ENCODE measurements at regions not wholly inside any gene's neighbourhood (a gene's known extent, or its start where the extent isn't known, plus 50 kb on each side); places are given as distances from the start of the nearest gene placed in this dataset.

DNA sequence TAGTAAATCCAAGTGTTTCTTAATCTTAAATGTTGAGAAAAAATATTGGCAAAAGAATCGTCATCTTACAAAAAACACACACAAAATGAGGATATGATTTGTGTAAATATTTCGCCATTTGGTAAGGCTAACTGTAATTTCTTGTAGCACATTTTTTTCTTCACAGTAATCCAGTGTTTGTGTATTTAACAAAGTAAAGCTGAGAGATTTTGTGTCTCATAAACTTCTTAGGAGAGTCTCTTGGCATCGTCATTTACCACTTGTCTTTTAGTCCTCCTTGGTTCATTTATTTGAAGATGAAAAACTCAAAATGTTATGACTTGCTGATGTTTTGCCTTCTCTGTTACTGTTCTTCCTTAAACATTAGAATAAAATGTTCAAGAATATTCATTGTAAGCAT, 326.7 kb upstream of the PITX2 start:
- TF ChIP-seq CTCF (IDR thresholded peaks at IDR 0.05) (no peak), POLR2AphosphoS5 (IDR thresholded peaks at IDR 0.05; ENCODE audit: low read depth, low read length) (no peak), TCF7L2 (IDR thresholded peaks at IDR 0.05; ENCODE audit: low read depth, low read length) (no peak), SIN3A (IDR thresholded peaks at IDR 0.05; ENCODE audit: borderline replicate concordance, insufficient read depth, low read depth, low read length) (no peak)
- TF ChIP-seq, protein P1, sequence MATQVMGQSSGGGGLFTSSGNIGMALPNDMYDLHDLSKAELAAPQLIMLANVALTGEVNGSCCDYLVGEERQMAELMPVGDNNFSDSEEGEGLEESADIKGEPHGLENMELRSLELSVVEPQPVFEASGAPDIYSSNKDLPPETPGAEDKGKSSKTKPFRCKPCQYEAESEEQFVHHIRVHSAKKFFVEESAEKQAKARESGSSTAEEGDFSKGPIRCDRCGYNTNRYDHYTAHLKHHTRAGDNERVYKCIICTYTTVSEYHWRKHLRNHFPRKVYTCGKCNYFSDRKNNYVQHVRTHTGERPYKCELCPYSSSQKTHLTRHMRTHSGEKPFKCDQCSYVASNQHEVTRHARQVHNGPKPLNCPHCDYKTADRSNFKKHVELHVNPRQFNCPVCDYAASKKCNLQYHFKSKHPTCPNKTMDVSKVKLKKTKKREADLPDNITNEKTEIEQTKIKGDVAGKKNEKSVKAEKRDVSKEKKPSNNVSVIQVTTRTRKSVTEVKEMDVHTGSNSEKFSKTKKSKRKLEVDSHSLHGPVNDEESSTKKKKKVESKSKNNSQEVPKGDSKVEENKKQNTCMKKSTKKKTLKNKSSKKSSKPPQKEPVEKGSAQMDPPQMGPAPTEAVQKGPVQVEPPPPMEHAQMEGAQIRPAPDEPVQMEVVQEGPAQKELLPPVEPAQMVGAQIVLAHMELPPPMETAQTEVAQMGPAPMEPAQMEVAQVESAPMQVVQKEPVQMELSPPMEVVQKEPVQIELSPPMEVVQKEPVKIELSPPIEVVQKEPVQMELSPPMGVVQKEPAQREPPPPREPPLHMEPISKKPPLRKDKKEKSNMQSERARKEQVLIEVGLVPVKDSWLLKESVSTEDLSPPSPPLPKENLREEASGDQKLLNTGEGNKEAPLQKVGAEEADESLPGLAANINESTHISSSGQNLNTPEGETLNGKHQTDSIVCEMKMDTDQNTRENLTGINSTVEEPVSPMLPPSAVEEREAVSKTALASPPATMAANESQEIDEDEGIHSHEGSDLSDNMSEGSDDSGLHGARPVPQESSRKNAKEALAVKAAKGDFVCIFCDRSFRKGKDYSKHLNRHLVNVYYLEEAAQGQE (IDR thresholded peaks at IDR 0.05; ENCODE audit: insufficient read depth in 1 of 2, low read depth in 2 of 2, low read length in 1 of 2): no peak
